K562 (cell line): ENCODE measurements at regions not wholly inside any gene's neighbourhood (a gene's known extent, or its start where the extent isn't known, plus 50 kb on each side); places are given as distances from the start of the nearest gene placed in this dataset.

ENCODE experiments used
- BACH1 ChIP-seq: fragments of 200-800 bp; sonication (Bioruptor generic); IDR thresholded peaks from 2 replicates; pipeline ENCODE4 v1.6.1; 2016; ENCODE audit warnings: missing genetic modification characterization, missing compliant biosample characterization
- CBX8 ChIP-seq: fragments of 200-600 bp; sonication (generic); IDR thresholded peaks from 2 replicates; pipeline ENCODE4 v1.6.1; 2012; ENCODE audit warnings: borderline replicate concordance, mixed run types, low read depth, mild to moderate bottlenecking, moderate library complexity, mixed read lengths, low read length, control low read depth, inconsistent platforms; ENCODE audit not compliant: poor library complexity, severe bottlenecking; ENCODE audit errors: extremely low read depth
- CHCHD3 ChIP-seq: fragments of 250-450 bp; sonication (Bioruptor Pico); IDR thresholded peaks from 2 replicates; pipeline ENCODE4 v2.1.2; 2022; ENCODE audit warnings: mild to moderate bottlenecking
- CHD2 ChIP-seq: IDR thresholded peaks from 2 replicates; pipeline ENCODE4 v1.6.1; 2011; ENCODE audit warnings: low read depth, low read length
- ETV6 ChIP-seq, 3 experiments: fragments of 150-350 bp in 1 of 3; sonication (generic) in 1 of 3; formaldehyde crosslinking in 1 of 3; IDR thresholded peaks; 2 replicates each; pipeline versions ENCODE4 v1.6.1 to v1.8.0; 2014 to 2022; ENCODE audit warnings: borderline replicate concordance in 2 of 3, low read depth in 2 of 3, antibody characterized with exemption in 1 of 3, low read length in 1 of 3, mild to moderate bottlenecking in 1 of 3, missing genetic modification reagents in 1 of 3
- HCFC1 ChIP-seq: IDR thresholded peaks from 2 replicates; pipeline ENCODE4 v1.6.1; 2012; ENCODE audit warnings: low read depth, low read length, improper control_type of control experiment
- NBN ChIP-seq: fragments of 450-650 bp; IDR thresholded peaks from 2 replicates; pipeline ENCODE4 v1.6.1; 2016; ENCODE audit warnings: low read depth, mild to moderate bottlenecking
- PHF20 ChIP-seq: fragments of 450-650 bp; IDR thresholded peaks from 2 replicates; pipeline ENCODE4 v1.6.1; 2018; ENCODE audit not compliant: partially characterized antibody
- PHF8 ChIP-seq: fragments of 200-600 bp; sonication (generic); IDR thresholded peaks from 2 replicates; pipeline ENCODE4 v1.6.1; 2012; ENCODE audit warnings: mixed run types, mild to moderate bottlenecking, inconsistent platforms, low read length, moderate library complexity, borderline replicate concordance
- SMAD2 ChIP-seq: fragments of 150-350 bp; IDR thresholded peaks from 2 replicates; pipeline ENCODE4 v1.6.1; 2014; ENCODE audit warnings: low read depth, mild to moderate bottlenecking, low read length
- TCFL5 ChIP-seq: fragments of 250-450 bp; sonication (Bioruptor Pico); conservative IDR thresholded peaks from 2 replicates; pipeline ENCODE4 v1.6.1; 2021; ENCODE audit warnings: mild to moderate bottlenecking, moderate library complexity, matching md5 sums
- WHSC1 ChIP-seq: IDR thresholded peaks from one replicate; pipeline ENCODE4 v1.6.1; 2012; ENCODE audit warnings: low read length, control low read depth, inconsistent platforms
- ZNF436 ChIP-seq: fragments of 250-450, 450-650 bp; sonication (Bioruptor Pico); formaldehyde crosslinking; IDR thresholded peaks from 2 replicates; pipeline ENCODE4 v1.7.0; 2020; ENCODE audit warnings: mild to moderate bottlenecking
- TF ChIP-seq, protein P1 (sequence below): fragments of 250-450 bp; sonication (Bioruptor Pico); IDR thresholded peaks from 2 replicates; pipeline ENCODE4 v1.5.0; 2021; ENCODE audit warnings: mild to moderate bottlenecking, borderline replicate concordance
- TF ChIP-seq, protein P2 (sequence below): sonication (generic); formaldehyde crosslinking; IDR thresholded peaks from 2 replicates; pipeline ENCODE4 v1.8.0; 2023; ENCODE audit warnings: missing genetic modification reagents, mild to moderate bottlenecking, borderline replicate concordance
- TF ChIP-seq, protein P3 (sequence below): sonication (generic); formaldehyde crosslinking; IDR thresholded peaks from 2 replicates; pipeline ENCODE4 v1.8.0; 2022; ENCODE audit warnings: mild to moderate bottlenecking, low read depth, missing genetic modification reagents
- TF ChIP-seq, protein P4 (sequence below): sonication (generic); formaldehyde crosslinking; IDR thresholded peaks from 2 replicates; pipeline ENCODE4 v1.8.0; 2022; ENCODE audit warnings: mild to moderate bottlenecking, missing genetic modification reagents

DNA sequence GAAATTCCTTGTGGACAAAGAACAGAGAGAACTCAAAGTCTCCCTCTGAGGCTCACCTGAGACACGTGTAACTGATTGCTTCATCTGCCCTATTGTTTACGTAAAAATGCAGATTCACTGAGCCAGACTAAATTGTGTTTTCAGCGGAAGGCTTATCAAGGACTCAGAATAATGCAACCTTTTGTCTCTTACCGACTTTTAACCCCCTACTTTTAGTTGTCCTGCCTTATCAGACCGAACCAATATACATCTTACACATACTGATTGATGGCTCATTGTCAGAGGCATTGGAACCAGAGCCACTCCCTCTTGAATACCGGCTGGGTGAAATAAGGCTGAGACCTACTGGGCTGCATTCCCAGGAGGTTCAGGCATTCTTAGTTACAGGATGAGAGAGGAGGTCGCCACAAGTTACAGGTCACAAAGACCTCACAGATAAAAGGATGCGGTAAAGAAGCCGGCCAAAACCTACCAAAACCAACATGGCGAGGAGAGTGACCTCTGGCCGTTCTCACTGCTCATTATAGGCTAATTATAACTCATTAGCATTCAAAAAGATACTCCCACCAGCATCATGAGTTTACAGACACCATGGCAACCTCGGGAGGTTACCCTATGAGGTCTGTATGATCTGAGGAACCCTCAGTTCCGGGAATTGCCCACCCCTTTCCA lies 95.5 kb upstream of the ZNF184 start (continued):
- TF ChIP-seq ETV6 (IDR thresholded peaks at IDR 0.05; ENCODE audit: borderline replicate concordance in 1 of 2, low read depth in 2 of 2, low read length in 1 of 2) (no peak), ETV6 (CRISPR knock-in tag; IDR thresholded peaks at IDR 0.05; ENCODE audit: borderline replicate concordance) (no peak), PHF8 (no peak), ZNF436 (CRISPR knock-in tag) (no peak), TCFL5 (no peak), NBN (no peak), CHCHD3 (CRISPR knock-in tag) (no peak), HCFC1 (no peak), CHD2 (no peak), PHF20 (no peak), SMAD2 (no peak), CBX8 (no peak), BACH1 (no peak), WHSC1 (no peak)
- TF ChIP-seq, protein P1, sequence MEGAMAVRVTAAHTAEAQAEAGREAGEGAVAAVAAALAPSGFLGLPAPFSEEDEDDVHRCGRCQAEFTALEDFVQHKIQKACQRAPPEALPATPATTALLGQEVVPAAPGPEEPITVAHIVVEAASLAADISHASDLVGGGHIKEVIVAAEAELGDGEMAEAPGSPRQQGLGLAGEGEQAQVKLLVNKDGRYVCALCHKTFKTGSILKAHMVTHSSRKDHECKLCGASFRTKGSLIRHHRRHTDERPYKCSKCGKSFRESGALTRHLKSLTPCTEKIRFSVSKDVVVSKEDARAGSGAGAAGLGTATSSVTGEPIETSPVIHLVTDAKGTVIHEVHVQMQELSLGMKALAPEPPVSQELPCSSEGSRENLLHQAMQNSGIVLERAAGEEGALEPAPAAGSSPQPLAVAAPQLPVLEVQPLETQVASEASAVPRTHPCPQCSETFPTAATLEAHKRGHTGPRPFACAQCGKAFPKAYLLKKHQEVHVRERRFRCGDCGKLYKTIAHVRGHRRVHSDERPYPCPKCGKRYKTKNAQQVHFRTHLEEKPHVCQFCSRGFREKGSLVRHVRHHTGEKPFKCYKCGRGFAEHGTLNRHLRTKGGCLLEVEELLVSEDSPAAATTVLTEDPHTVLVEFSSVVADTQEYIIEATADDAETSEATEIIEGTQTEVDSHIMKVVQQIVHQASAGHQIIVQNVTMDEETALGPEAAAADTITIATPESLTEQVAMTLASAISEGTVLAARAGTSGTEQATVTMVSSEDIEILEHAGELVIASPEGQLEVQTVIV (CRISPR knock-in tag): no peak
- TF ChIP-seq, protein P2, sequence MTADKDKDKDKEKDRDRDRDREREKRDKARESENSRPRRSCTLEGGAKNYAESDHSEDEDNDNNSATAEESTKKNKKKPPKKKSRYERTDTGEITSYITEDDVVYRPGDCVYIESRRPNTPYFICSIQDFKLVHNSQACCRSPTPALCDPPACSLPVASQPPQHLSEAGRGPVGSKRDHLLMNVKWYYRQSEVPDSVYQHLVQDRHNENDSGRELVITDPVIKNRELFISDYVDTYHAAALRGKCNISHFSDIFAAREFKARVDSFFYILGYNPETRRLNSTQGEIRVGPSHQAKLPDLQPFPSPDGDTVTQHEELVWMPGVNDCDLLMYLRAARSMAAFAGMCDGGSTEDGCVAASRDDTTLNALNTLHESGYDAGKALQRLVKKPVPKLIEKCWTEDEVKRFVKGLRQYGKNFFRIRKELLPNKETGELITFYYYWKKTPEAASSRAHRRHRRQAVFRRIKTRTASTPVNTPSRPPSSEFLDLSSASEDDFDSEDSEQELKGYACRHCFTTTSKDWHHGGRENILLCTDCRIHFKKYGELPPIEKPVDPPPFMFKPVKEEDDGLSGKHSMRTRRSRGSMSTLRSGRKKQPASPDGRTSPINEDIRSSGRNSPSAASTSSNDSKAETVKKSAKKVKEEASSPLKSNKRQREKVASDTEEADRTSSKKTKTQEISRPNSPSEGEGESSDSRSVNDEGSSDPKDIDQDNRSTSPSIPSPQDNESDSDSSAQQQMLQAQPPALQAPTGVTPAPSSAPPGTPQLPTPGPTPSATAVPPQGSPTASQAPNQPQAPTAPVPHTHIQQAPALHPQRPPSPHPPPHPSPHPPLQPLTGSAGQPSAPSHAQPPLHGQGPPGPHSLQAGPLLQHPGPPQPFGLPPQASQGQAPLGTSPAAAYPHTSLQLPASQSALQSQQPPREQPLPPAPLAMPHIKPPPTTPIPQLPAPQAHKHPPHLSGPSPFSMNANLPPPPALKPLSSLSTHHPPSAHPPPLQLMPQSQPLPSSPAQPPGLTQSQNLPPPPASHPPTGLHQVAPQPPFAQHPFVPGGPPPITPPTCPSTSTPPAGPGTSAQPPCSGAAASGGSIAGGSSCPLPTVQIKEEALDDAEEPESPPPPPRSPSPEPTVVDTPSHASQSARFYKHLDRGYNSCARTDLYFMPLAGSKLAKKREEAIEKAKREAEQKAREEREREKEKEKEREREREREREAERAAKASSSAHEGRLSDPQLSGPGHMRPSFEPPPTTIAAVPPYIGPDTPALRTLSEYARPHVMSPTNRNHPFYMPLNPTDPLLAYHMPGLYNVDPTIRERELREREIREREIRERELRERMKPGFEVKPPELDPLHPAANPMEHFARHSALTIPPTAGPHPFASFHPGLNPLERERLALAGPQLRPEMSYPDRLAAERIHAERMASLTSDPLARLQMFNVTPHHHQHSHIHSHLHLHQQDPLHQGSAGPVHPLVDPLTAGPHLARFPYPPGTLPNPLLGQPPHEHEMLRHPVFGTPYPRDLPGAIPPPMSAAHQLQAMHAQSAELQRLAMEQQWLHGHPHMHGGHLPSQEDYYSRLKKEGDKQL (CRISPR knock-in tag): no peak
- TF ChIP-seq, protein P3, sequence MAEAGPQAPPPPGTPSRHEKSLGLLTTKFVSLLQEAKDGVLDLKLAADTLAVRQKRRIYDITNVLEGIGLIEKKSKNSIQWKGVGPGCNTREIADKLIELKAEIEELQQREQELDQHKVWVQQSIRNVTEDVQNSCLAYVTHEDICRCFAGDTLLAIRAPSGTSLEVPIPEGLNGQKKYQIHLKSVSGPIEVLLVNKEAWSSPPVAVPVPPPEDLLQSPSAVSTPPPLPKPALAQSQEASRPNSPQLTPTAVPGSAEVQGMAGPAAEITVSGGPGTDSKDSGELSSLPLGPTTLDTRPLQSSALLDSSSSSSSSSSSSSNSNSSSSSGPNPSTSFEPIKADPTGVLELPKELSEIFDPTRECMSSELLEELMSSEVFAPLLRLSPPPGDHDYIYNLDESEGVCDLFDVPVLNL: no peak
- TF ChIP-seq, protein P4, sequence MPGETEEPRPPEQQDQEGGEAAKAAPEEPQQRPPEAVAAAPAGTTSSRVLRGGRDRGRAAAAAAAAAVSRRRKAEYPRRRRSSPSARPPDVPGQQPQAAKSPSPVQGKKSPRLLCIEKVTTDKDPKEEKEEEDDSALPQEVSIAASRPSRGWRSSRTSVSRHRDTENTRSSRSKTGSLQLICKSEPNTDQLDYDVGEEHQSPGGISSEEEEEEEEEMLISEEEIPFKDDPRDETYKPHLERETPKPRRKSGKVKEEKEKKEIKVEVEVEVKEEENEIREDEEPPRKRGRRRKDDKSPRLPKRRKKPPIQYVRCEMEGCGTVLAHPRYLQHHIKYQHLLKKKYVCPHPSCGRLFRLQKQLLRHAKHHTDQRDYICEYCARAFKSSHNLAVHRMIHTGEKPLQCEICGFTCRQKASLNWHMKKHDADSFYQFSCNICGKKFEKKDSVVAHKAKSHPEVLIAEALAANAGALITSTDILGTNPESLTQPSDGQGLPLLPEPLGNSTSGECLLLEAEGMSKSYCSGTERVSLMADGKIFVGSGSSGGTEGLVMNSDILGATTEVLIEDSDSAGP (CRISPR knock-in tag): no peak
